ENCODE measurements at regions not wholly inside any gene's neighbourhood (a gene's known extent, or its start where the extent isn't known, plus 50 kb on each side); places are given as distances from the start of the nearest gene placed in this dataset.

- TF ChIP-seq POLR2A (IDR thresholded peaks at IDR 0.05) (no peak), CTCF (IDR thresholded peaks at IDR 0.05) (no peak)
Observed at GRCh38 chr5:163193886-163194285, 243.5 kb upstream of the CCNG1 start.

All from adrenal gland (tissue), 5 donors.